ENCODE measurements at regions not wholly inside any gene's neighbourhood (a gene's known extent, or its start where the extent isn't known, plus 50 kb on each side); places are given as distances from the start of the nearest gene placed in this dataset.

- ChIA-PET POLR2A (no interaction called here), CTCF (no interaction called here)
- H3K27ac ChIP-seq (ENCODE audit: extremely low read depth, low read depth, low read length), result no peak overlapping the region
- no peak for TF ChIP-seq ZNF558 (tag by site-specific recombination; IDR thresholded peaks at IDR 0.05)
- no peak for TF ChIP-seq BCL11B (tag by site-specific recombination; IDR thresholded peaks at IDR 0.05; ENCODE audit: low read depth)
- no peak for TF ChIP-seq ZNF626 (tag by site-specific recombination; IDR thresholded peaks at IDR 0.05)
- no peak for TF ChIP-seq ZNF112 (tag by site-specific recombination; IDR thresholded peaks at IDR 0.05)
- no peak for TF ChIP-seq ZNF791 (tag by site-specific recombination; IDR thresholded peaks at IDR 0.05)
- no peak for TF ChIP-seq ZNF121 (tag by site-specific recombination; IDR thresholded peaks at IDR 0.05)
- TF ChIP-seq EGR2 (tag by site-specific recombination; IDR thresholded peaks at IDR 0.05; ENCODE audit: low read depth), result no peak
- no peaks in the 10 kb centered on the region for H3K36me3 ChIP-seq (ENCODE audit: control insufficient read depth in 2 of 2, insufficient read depth in 1 of 2, low read length in 2 of 2)
- no peak overlapping the region for H3K4me3 ChIP-seq (ENCODE audit: low read depth, low read length)
- no peaks in the 10 kb centered on the region for H3K9me3 ChIP-seq (ENCODE audit: control insufficient read depth, insufficient read depth, low read depth, low read length)
- no peaks in the 10 kb centered on the region for H3K4me1 ChIP-seq (ENCODE audit: control insufficient read depth, insufficient read depth, low read length)
Observed at GRCh38 chr2:188668017-188668680, 306.0 kb upstream of the COL3A1 start.

GRCh38 chr2:188675391-188676009, 298.7 kb upstream of the COL3A1 start:
- Histone ChIP-seq H3K9me3 (ENCODE audit: control insufficient read depth, insufficient read depth, low read depth, low read length) (no peaks in the 10 kb centered on the region), H3K4me1 (ENCODE audit: control insufficient read depth, insufficient read depth, low read length) (peaks cover 4% of the 10 kb centered on the region; the same call in 1 of the 2 replicates), H3K27ac (ENCODE audit: extremely low read depth, low read depth, low read length) (no peak overlapping the region), H3K36me3 (ENCODE audit: control insufficient read depth in 2 of 2, insufficient read depth in 1 of 2, low read length in 2 of 2) (no peaks in the 10 kb centered on the region), H3K4me3 (ENCODE audit: low read depth, low read length) (no peak overlapping the region)
- ChIA-PET CTCF (interaction anchor here (0.7 kb wide), 1 partner anchor 440 kb away, joined by 3 read pairs; no protein-coding TSS in a partner anchor), POLR2A (no interaction called here)
- TF ChIP-seq SP7 (tag by site-specific recombination; IDR thresholded peaks at IDR 0.05) (peak; percentile 85), ZNF48 (tag by site-specific recombination; IDR thresholded peaks at IDR 0.05) (no peak)
- TF ChIP-seq, protein P1, sequence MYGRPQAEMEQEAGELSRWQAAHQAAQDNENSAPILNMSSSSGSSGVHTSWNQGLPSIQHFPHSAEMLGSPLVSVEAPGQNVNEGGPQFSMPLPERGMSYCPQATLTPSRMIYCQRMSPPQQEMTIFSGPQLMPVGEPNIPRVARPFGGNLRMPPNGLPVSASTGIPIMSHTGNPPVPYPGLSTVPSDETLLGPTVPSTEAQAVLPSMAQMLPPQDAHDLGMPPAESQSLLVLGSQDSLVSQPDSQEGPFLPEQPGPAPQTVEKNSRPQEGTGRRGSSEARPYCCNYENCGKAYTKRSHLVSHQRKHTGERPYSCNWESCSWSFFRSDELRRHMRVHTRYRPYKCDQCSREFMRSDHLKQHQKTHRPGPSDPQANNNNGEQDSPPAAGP (tag by site-specific recombination; IDR thresholded peaks at IDR 0.05), result no peak

DNA sequence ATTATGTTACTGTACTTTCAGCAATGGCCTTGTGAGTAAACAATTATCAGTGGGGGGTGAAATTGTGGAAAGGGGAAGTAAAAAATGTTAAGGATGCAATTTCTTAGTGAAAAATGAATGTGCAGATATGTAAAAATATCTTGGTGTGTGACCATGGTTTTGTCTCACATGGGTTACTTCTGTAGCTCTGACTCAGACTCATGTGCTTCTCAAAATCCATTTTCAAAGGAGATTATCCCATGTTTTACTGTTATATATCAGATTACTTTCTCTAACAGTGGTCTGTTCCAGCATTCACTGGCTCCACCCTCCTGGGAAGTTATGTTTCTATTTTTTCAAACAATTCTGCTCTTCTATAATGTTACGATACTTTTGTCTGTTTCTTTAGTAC, 298.2 kb upstream of the COL3A1 start:
- no peak for TF ChIP-seq ZNF23 (tag by site-specific recombination; IDR thresholded peaks at IDR 0.05; ENCODE audit: borderline replicate concordance)
- TF ChIP-seq SP7 (tag by site-specific recombination; IDR thresholded peaks at IDR 0.05), result peak; percentile 38
- CTCF ChIA-PET, result no interaction called here
- POLR2A ChIA-PET, result no interaction called here
- H3K27ac ChIP-seq (ENCODE audit: extremely low read depth, low read depth, low read length), result no peak overlapping the region
- peaks cover 4% of the 10 kb centered on the region; the same call in 1 of the 2 replicates for H3K4me1 ChIP-seq (ENCODE audit: control insufficient read depth, insufficient read depth, low read length)
- no peaks in the 10 kb centered on the region for H3K36me3 ChIP-seq (ENCODE audit: control insufficient read depth in 2 of 2, insufficient read depth in 1 of 2, low read length in 2 of 2)
- H3K4me3 ChIP-seq (ENCODE audit: low read depth, low read length), result no peak overlapping the region
- H3K9me3 ChIP-seq (ENCODE audit: control insufficient read depth, insufficient read depth, low read depth, low read length), result no peaks in the 10 kb centered on the region

DNA sequence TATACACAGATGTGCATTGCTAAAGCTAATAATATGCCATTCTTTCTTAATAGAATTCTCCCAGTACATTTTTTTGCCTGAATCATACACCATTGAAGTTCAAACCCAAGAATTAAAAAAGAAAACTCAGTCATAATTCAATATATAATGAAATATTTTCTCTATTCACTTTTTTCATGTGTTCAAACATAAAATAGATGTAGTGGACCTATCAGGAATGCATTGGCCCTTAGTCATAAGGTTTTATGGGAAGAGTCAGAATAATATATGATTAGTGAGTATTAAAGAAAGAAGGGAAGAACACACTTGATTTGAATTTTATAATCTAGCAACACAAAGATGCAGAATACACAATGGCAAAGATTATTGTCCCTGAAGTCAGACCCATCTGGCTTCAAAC, 297.0 kb upstream of the COL3A1 start:
- POLR2A ChIA-PET, result no interaction called here

GRCh38 chr2:188678882-188679281, 295.3 kb upstream of the COL3A1 start:
- Histone ChIP-seq H3K36me3 (ENCODE audit: control insufficient read depth in 2 of 2, insufficient read depth in 1 of 2, low read length in 2 of 2) (no peaks in the 10 kb centered on the region), H3K9me3 (ENCODE audit: control insufficient read depth, insufficient read depth, low read depth, low read length) (no peaks in the 10 kb centered on the region), H3K27ac (ENCODE audit: extremely low read depth, low read depth, low read length) (no peak overlapping the region), H3K4me3 (ENCODE audit: low read depth, low read length) (no peak overlapping the region), H3K4me1 (ENCODE audit: control insufficient read depth, insufficient read depth, low read length) (peaks cover 4% of the 10 kb centered on the region; the same call in 1 of the 2 replicates)
- POLR2A ChIA-PET, result no interaction called here
- TF ChIP-seq ZNF48 (tag by site-specific recombination; IDR thresholded peaks at IDR 0.05) (no peak), ZBTB21 (tag by site-specific recombination; IDR thresholded peaks at IDR 0.05) (no peak), MEIS1 (CRISPR knock-in tag; IDR thresholded peaks at IDR 0.05; ENCODE audit: borderline replicate concordance) (no peak), ZNF16 (tag by site-specific recombination; IDR thresholded peaks at IDR 0.05; ENCODE audit: low read depth) (no peak), KLF10 (tag by site-specific recombination; IDR thresholded peaks at IDR 0.05) (no peak), ZNF692 (tag by site-specific recombination; IDR thresholded peaks at IDR 0.05) (no peak)
- CTCF ChIA-PET, result interaction anchor here (0.6 kb wide), 1 partner anchor 150 kb away, joined by 4 read pairs; no protein-coding TSS in a partner anchor

More for the DNA sequence above, 297.0 kb upstream of the COL3A1 start:
- H3K9me3 ChIP-seq (ENCODE audit: control insufficient read depth, insufficient read depth, low read depth, low read length), result no peaks in the 10 kb centered on the region
- H3K4me1 ChIP-seq (ENCODE audit: control insufficient read depth, insufficient read depth, low read length), result peaks cover 4% of the 10 kb centered on the region; the same call in 1 of the 2 replicates
- CTCF ChIA-PET, result no interaction called here
- H3K36me3 ChIP-seq (ENCODE audit: control insufficient read depth in 2 of 2, insufficient read depth in 1 of 2, low read length in 2 of 2), result no peaks in the 10 kb centered on the region
- no peak overlapping the region for H3K27ac ChIP-seq (ENCODE audit: extremely low read depth, low read depth, low read length)
- no peak overlapping the region for H3K4me3 ChIP-seq (ENCODE audit: low read depth, low read length)
- no peak for TF ChIP-seq ZNF2 (tag by site-specific recombination; IDR thresholded peaks at IDR 0.05)
